Heart right ventricle (tissue), 16 donors: ENCODE measurements at regions not wholly inside any gene's neighbourhood (a gene's known extent, or its start where the extent isn't known, plus 50 kb on each side); places are given as distances from the start of the nearest gene placed in this dataset.
A peak's percentile ranks its signal among the peaks of the same experiment; 100 is the strongest.

Experiments used
- ATAC-seq, 8 donors: fragments of 200-7000 bp; cut with Tn5 transposase; one replicate each; pipeline ENCODE4 v1.9.1; 2020; ENCODE audit warnings: mild to moderate bottlenecking in 8 of 8, moderate library complexity in 8 of 8, moderate number of reproducible peaks in 1 of 8
- DNase-seq, 2 donors: peaks; one replicate each; pipeline ENCODE4 v3.0.0-alpha.2; 2020
- H3K27ac ChIP-seq, 10 donors: fragments of 200-600 bp; sonication (generic) in 2 of 10; one replicate each; pipeline versions ENCODE4 v1.5.0 to v1.8.0; 2020 to 2022; ENCODE audit warnings: mild to moderate bottlenecking in 3 of 10
- H3K27me3 ChIP-seq, 7 donors: fragments of 200-600 bp; one replicate each; pipeline ENCODE4 v1.8.0; 2021 to 2022; ENCODE audit warnings: mild to moderate bottlenecking in 2 of 7
- H3K36me3 ChIP-seq, 9 donors: fragments of 200-600 bp; sonication (generic) in 1 of 9; one replicate each; pipeline versions ENCODE4 v1.5.0 to v1.8.0; 2020 to 2022; ENCODE audit warnings: mild to moderate bottlenecking in 2 of 9
- H3K4me1 ChIP-seq, 9 donors: fragments of 200-600 bp; sonication (generic) in 1 of 9; one replicate each; pipeline versions ENCODE4 v1.5.0 to v1.8.0; 2020 to 2022; ENCODE audit warnings: mild to moderate bottlenecking in 4 of 9
- H3K4me3 ChIP-seq, 10 donors: fragments of 200-600 bp; sonication (generic) in 2 of 10; one replicate each; pipeline versions ENCODE4 v1.5.0 to v1.8.0; 2020 to 2022; ENCODE audit warnings: mild to moderate bottlenecking in 7 of 10, moderate library complexity in 2 of 10
- H3K9me3 ChIP-seq, 11 donors: fragments of 200-600 bp in 10 of 11; sonication (generic) in 2 of 11; one replicate each; pipeline versions ENCODE4 v1.5.0 to v1.8.0; 2013 to 2022; ENCODE audit warnings: mild to moderate bottlenecking in 2 of 11, control low read depth in 1 of 11, moderate library complexity in 1 of 11
- CTCF ChIP-seq, 9 donors: fragments of 200-600 bp; sonication (generic) in 2 of 9; IDR thresholded peaks; one replicate each; pipeline versions ENCODE4 v1.5.0 to v1.8.0; 2021 to 2022; ENCODE audit warnings: antibody characterized with exemption in 9 of 9, mild to moderate bottlenecking in 5 of 9, moderate library complexity in 1 of 9
- WGBS, 2 donors: extraction: QIAGEN DNeasy Blood & Tissue Kit; methylation state at CpG; one replicate each; pipeline ENCODE4 v1.1.7; 2013; ENCODE audit warnings: inconsistent platforms in 1 of 2; 5-methylcytosine and 5-hydroxymethylcytosine counted together
- intact Hi-C, 10 donors: fragments of 100-400 bp; cut with DNase I; formaldehyde crosslinking; loops; one replicate each; pipeline versions ENCODE4 v1.11.1 to v1.14.2; 2022
- donor health status: Arrhythmogenic right ventricular cardiomyopathy.
- donor health status: ischemic (EF 13 %, LVEDD 7.1; RV severe dilation, severe dysfunction).
- donor health status: healthy with polysubstance abuse.
- donor health status: DM: no; HTN: yes; CAD: no.
- donor health status: DM: no; HTN: no; CAD: no.
- donor health status: ischemic (EF 25% LVEDD 6.9; RV normal size, moderate dysfunction).
- donor health status: ischemic (EF 25% LVEDD 5.7; RV mildly dilated, moderate dysfunction).
- donor health status: healthy.
- donor health status: DM: yes; HTN: yes; CAD: no.
- donor health status: Ischemic cardiomyopathy.
- donor health status: ischemic (EF 35%, LVEDD 5.7; RV mildly dilated, moderate dysfunction).
- donor health status: nonischemic (EF 11% LVEDD 7.7; RV severe dilation, severe dysfunction).
- donor health status: DM: yes; HTN: yes; CAD: no.
- donor health status: PGD.
- donor health status: ischemic (EF 29% LVEDD 5.4; RV normal size, mild dysfunction).
- donor health status: nonischemic (EF 23%, LVEDD 6.1; RV moderate dilation, normal function).

DNA sequence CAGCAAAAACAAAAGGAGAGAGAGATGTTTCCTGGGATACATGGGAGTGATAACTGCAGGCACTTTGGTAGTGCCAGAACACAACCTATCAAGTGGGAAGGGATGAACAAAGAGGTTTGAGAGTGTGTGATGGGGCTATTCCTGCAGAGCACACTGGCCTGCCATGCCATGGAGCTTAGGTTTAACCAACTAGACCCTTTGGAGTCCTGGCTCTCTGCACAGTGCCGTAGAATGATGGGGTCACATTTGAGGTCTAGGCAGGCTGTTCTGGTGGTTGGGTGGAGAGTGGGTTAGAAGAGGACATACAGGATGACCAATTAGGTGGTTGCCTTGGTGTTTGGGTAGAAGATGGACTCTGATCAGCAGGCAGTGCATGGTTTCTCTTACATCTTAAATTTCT lies 101.9 kb upstream of the HABP2 start:
- Histone ChIP-seq H3K36me3 (no peaks in the 10 kb centered on the region), H3K9me3 (no peaks in the 10 kb centered on the region), H3K4me3 (no peak overlapping the region), H3K27ac (no peak overlapping the region), H3K27me3 (peaks cover 0 to 35% (median 22%) of the 10 kb centered on the region in 7 donors), H3K4me1 (peaks cover 0 to 7% (median 0%) of the 10 kb centered on the region in 9 donors)
- DNase-seq (no peak), ATAC-seq (no peak)
- TF ChIP-seq CTCF (IDR thresholded peaks at IDR 0.05): no peak
- WGBS, 2 donors: 91 to 96% methylated on average over 1 of the region's 1 CpG
- intact Hi-C loops: loop anchor here in 1 of 10 donors (5.0 kb wide), 1 partner anchor 66 kb away; no protein-coding TSS in a partner anchor

- TF ChIP-seq CTCF (IDR thresholded peaks at IDR 0.05): no peak
- ATAC-seq (no peak), DNase-seq (no peak)
- Histone ChIP-seq H3K4me3 (no peak overlapping the region), H3K27ac (no peak overlapping the region), H3K27me3 (peaks cover 0 to 35% (median 22%) of the 10 kb centered on the region in 7 donors), H3K9me3 (peaks cover 0 to 2% (median 0%) of the 10 kb centered on the region in 11 donors), H3K36me3 (no peaks in the 10 kb centered on the region), H3K4me1 (peaks cover 0 to 7% (median 0%) of the 10 kb centered on the region in 9 donors)
- intact Hi-C loops: loop anchor here in 1 of 10 donors (5.0 kb wide), 1 partner anchor 65 kb away; no protein-coding TSS in a partner anchor
- 73 to 80% methylated on average over 5 of the region's 5 CpGs for WGBS, 2 donors
Observed at GRCh38 chr10:113452146-113452845, 100.6 kb upstream of the HABP2 start.

- DNase-seq (no peak), ATAC-seq (no peak)
- H3K27ac ChIP-seq: no peak overlapping the region
- H3K36me3 ChIP-seq: no peaks in the 10 kb centered on the region
- H3K9me3 ChIP-seq: peaks cover 0 to 5% (median 0%) of the 10 kb centered on the region in 11 donors
- no peak overlapping the region for H3K4me3 ChIP-seq
- WGBS, 2 donors: 88 to 90% methylated on average over 6 of the region's 6 CpGs
- H3K27me3 ChIP-seq: peaks cover 0 to 35% (median 22%) of the 10 kb centered on the region in 7 donors
- H3K4me1 ChIP-seq: peaks cover 0 to 7% (median 0%) of the 10 kb centered on the region in 9 donors
- TF ChIP-seq CTCF (IDR thresholded peaks at IDR 0.05): no peak
- intact Hi-C loops: loop anchor here in 1 of 10 donors (5.0 kb wide), 1 partner anchor 64 kb away; no protein-coding TSS in a partner anchor
Observed at GRCh38 chr10:113453351-113453750, 99.5 kb upstream of the HABP2 start.

- intact Hi-C loops: loop anchor here in 2 of 10 donors (1.0 to 5.0 kb wide), 2 partner anchors 10 to 63 kb away; no protein-coding TSS in a partner anchor
- Histone ChIP-seq H3K4me1 (peaks cover 0 to 7% (median 0%) of the 10 kb centered on the region in 9 donors), H3K9me3 (peaks cover 0 to 5% (median 0%) of the 10 kb centered on the region in 11 donors), H3K27me3 (peaks cover 0 to 32% (median 19%) of the 10 kb centered on the region in 7 donors), H3K36me3 (no peaks in the 10 kb centered on the region), H3K4me3 (peak overlapping the region in 2 of 10 donors; percentile 14 to 15), H3K27ac (no peak overlapping the region)
- 7 to 8% methylated on average over 15 of the region's 15 CpGs for WGBS, 2 donors
- DNase-seq (peak; percentile 27 to 40), ATAC-seq (peak in 7 of 8 donors; percentile 50 to 69 (median 61))
- peak; percentile 18 to 72 (median 63) for TF ChIP-seq CTCF (IDR thresholded peaks at IDR 0.05)
Observed at GRCh38 chr10:113454341-113455061, 98.4 kb upstream of the HABP2 start.
